Breast epithelium (tissue), 3 donors: ENCODE measurements at regions not wholly inside any gene's neighbourhood (a gene's known extent, or its start where the extent isn't known, plus 50 kb on each side); places are given as distances from the start of the nearest gene placed in this dataset.

ENCODE experiments used
- CTCF ChIP-seq, 3 donors: fragments of 450-650 bp; IDR thresholded peaks; one replicate each; pipeline ENCODE4 v1.5.1; 2016 to 2017; ENCODE audit warnings: antibody characterized with exemption in 3 of 3, mild to moderate bottlenecking in 3 of 3, moderate library complexity in 3 of 3
- POLR2A ChIP-seq: fragments of 450-650 bp; IDR thresholded peaks from one replicate; pipeline ENCODE4 v1.6.1; 2016; ENCODE audit warnings: antibody characterized with exemption, mild to moderate bottlenecking, moderate library complexity
- POLR2AphosphoS5 ChIP-seq, 3 donors: sonication (generic); formaldehyde crosslinking; IDR thresholded peaks; one replicate each; pipeline ENCODE4 v1.6.1; 2017; ENCODE audit warnings: antibody characterized with exemption in 3 of 3

DNA sequence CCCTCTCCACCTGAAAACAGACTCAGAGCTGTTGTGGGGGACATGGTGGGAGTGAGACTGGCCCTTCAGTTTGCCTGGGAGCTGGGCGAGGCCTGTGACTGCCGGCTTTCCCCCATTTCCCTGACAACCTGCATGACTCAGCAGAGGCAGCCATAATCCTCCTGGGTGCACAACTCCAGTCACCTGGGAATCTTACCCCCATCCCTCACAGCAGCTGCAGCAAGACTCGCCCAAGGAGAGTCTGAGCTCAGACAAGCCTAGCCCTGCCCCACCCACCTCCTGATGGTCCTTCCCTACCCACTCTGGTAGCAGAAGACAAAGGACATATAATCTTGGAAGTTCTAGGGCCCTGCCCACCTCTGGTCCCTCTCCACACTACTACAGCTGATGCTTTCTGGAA lies 207.3 kb upstream of the ARID2 start:
- TF ChIP-seq CTCF (IDR thresholded peaks at IDR 0.05) (no peak), POLR2AphosphoS5 (IDR thresholded peaks at IDR 0.05) (no peak), POLR2A (no peak)
